ENCODE measurements at regions not wholly inside any gene's neighbourhood (a gene's known extent, or its start where the extent isn't known, plus 50 kb on each side); places are given as distances from the start of the nearest gene placed in this dataset.

DNA sequence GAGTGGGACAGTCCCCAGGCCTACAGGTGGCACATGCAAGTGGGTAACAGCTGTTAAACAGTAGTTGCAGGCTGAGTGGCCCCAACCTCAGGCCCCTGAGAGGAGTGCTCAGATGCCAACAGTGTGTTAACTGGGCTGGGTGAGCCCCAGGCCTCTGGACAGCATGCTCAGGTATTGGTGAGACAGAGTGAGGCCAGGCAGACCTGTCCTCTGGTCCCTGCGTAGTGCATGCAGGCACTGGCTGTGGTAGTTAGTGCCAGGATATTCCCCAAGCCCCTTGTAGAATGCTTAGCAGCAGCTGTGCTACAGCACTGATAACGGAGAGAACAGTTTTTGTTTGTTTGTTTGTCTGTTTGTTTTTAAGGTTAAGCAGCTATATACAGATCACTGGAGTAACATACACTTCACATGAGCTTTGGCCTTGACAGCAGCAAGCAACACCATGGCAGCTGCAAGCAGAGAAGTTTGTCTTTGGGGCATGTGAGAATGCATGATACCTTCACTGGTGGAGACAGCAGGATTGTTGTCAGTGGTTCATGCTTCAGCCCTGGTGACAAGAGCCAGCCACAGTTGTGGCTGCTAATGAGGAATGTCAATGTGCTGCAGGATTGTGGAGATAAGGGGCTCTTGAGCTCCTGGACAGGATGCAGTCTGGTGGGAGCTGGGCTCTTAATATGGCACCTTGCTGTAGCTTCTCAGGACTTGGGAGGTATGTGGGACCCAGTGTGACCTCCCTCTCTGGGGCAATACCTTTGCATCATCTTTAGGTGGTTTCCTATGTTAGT is 614.4 kb downstream of the CDH11 start:
- TF ChIP-seq, protein P1, sequence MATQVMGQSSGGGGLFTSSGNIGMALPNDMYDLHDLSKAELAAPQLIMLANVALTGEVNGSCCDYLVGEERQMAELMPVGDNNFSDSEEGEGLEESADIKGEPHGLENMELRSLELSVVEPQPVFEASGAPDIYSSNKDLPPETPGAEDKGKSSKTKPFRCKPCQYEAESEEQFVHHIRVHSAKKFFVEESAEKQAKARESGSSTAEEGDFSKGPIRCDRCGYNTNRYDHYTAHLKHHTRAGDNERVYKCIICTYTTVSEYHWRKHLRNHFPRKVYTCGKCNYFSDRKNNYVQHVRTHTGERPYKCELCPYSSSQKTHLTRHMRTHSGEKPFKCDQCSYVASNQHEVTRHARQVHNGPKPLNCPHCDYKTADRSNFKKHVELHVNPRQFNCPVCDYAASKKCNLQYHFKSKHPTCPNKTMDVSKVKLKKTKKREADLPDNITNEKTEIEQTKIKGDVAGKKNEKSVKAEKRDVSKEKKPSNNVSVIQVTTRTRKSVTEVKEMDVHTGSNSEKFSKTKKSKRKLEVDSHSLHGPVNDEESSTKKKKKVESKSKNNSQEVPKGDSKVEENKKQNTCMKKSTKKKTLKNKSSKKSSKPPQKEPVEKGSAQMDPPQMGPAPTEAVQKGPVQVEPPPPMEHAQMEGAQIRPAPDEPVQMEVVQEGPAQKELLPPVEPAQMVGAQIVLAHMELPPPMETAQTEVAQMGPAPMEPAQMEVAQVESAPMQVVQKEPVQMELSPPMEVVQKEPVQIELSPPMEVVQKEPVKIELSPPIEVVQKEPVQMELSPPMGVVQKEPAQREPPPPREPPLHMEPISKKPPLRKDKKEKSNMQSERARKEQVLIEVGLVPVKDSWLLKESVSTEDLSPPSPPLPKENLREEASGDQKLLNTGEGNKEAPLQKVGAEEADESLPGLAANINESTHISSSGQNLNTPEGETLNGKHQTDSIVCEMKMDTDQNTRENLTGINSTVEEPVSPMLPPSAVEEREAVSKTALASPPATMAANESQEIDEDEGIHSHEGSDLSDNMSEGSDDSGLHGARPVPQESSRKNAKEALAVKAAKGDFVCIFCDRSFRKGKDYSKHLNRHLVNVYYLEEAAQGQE (IDR thresholded peaks at IDR 0.05; ENCODE audit: insufficient read depth in 1 of 2, low read depth in 2 of 2, low read length in 2 of 2), result no peak
- TF ChIP-seq FOXP2 (optimal IDR thresholded peaks at IDR 0.05; ENCODE audit: borderline replicate concordance, extremely low read depth, extremely low read length, insufficient read depth), result no peak
- TF ChIP-seq POLR2AphosphoS5 (IDR thresholded peaks at IDR 0.05; ENCODE audit: low read depth, low read length), result no peak
- no peak for TF ChIP-seq SIN3A (IDR thresholded peaks at IDR 0.05; ENCODE audit: borderline replicate concordance, insufficient read depth, low read length)
- no peak for TF ChIP-seq TAF1 (IDR thresholded peaks at IDR 0.05; ENCODE audit: borderline replicate concordance, insufficient read depth, low read length)

DNA sequence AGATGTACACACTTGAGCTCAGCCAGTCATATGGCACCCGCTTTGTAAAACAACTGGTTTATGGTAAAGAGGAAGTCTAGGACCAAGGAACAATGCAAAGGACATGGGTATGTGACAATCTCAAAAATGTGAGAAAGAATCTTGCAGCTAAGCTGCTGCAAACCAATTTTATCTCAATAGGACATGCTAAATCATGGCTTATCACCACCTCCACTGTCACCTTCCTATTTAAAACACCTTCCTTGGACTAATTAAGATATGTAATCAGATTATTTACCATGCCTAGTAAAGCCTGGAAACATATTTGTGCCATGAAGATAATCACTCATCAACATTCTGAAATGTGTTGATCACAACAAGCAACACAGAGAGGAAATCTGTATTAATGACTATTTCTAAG is 622.7 kb downstream of the CDH11 start:
- TF ChIP-seq TAF1 (IDR thresholded peaks at IDR 0.05; ENCODE audit: borderline replicate concordance, insufficient read depth, low read length), result no peak
- TF ChIP-seq POLR2AphosphoS5 (IDR thresholded peaks at IDR 0.05; ENCODE audit: low read depth, low read length), result no peak
- TF ChIP-seq, protein P1 (IDR thresholded peaks at IDR 0.05; ENCODE audit: insufficient read depth in 1 of 2, low read depth in 2 of 2, low read length in 2 of 2), result no peak
- no peak for TF ChIP-seq SIN3A (IDR thresholded peaks at IDR 0.05; ENCODE audit: borderline replicate concordance, insufficient read depth, low read length)
- TF ChIP-seq FOXP2 (optimal IDR thresholded peaks at IDR 0.05; ENCODE audit: borderline replicate concordance, extremely low read depth, extremely low read length, insufficient read depth), result no peak

DNA sequence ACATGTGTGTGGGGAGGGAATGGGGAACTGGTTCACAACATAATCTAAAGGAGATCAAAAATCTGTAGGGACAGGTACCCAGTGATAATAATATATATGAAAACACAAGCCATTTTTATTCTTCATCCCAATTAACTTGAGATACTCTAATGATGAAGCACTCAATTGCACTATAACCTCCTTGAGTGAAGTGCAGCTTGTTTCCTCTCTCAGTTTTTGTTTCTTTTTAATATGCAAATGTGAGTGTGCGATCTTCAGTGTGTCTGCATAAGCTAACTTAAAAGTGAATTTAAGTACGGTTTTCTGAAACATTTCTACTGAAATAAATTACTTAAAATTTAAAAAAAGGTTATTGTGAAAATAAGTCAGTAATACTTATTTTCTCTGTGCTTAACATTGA is 623.5 kb downstream of the CDH11 start:
- TF ChIP-seq POLR2AphosphoS5 (IDR thresholded peaks at IDR 0.05; ENCODE audit: low read depth, low read length) (no peak), SIN3A (IDR thresholded peaks at IDR 0.05; ENCODE audit: borderline replicate concordance, insufficient read depth, low read length) (no peak), FOXP2 (optimal IDR thresholded peaks at IDR 0.05; ENCODE audit: borderline replicate concordance, extremely low read depth, extremely low read length, insufficient read depth) (no peak), TAF1 (IDR thresholded peaks at IDR 0.05; ENCODE audit: borderline replicate concordance, insufficient read depth, low read length) (no peak)
- TF ChIP-seq, protein P1 (IDR thresholded peaks at IDR 0.05; ENCODE audit: insufficient read depth in 1 of 2, low read depth in 2 of 2, low read length in 2 of 2), result no peak

DNA sequence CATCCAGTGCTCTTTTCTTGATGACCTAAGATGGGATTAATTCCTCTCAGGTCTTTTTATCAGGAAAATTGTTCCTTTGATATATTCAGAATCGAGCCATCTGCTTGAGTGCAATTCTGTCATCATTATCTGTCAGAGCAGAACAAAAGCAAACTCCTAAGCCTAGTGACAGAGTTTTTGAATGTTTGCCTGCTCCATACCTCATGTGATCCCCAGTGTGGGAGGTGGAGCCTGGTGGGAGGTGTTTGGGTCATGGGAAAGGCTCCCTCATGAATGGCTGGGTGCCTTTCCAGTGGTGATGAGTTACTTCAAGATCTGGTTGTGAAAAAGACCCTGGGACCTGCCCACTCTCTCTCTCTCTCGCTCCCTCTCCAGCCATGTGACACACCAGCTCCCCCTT is 628.2 kb downstream of the CDH11 start:
- TF ChIP-seq TAF1 (IDR thresholded peaks at IDR 0.05; ENCODE audit: borderline replicate concordance, insufficient read depth, low read length), result no peak

DNA sequence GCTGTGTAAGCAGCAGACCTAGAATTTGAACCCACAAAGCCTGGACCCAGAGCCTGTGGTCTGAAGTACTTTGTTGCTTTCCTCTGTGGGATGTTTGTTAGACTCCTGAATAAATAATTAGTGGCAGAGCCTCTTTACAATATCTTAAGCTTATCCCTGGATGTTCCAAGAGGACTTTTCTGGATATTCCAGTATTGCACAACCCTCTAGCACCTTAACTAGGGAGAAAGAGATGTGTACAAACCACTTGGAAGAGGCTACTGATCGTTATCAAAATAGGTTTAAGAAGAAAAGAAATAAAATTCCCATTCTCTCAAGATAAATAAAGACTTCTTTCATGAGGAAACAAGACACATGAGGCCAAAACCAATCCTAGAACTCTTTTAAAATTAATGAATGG is 632.4 kb downstream of the CDH11 start:
- TF ChIP-seq POLR2AphosphoS5 (IDR thresholded peaks at IDR 0.05; ENCODE audit: low read depth, low read length), result no peak
- TF ChIP-seq, protein P1 (IDR thresholded peaks at IDR 0.05; ENCODE audit: insufficient read depth in 1 of 2, low read depth in 2 of 2, low read length in 2 of 2), result no peak
- TF ChIP-seq SIN3A (IDR thresholded peaks at IDR 0.05; ENCODE audit: borderline replicate concordance, insufficient read depth, low read length), result no peak
- TF ChIP-seq FOXP2 (optimal IDR thresholded peaks at IDR 0.05; ENCODE audit: borderline replicate concordance, extremely low read depth, extremely low read length, insufficient read depth), result no peak
- no peak for TF ChIP-seq TAF1 (IDR thresholded peaks at IDR 0.05; ENCODE audit: borderline replicate concordance, insufficient read depth, low read length)

All from PFSK-1 (cell line).